IMR-90 (cell line): ENCODE measurements at regions not wholly inside any gene's neighbourhood (a gene's known extent, or its start where the extent isn't known, plus 50 kb on each side); places are given as distances from the start of the nearest gene placed in this dataset.
A peak's percentile ranks its signal among the peaks of the same experiment; 100 is the strongest.

Experiments used
- ATAC-seq: fragments of 200-7000 bp; cut with Tn5 transposase; 2 replicates; pipeline ENCODE4 v1.9.1; 2020; ENCODE audit warnings: low read depth, mild to moderate bottlenecking, moderate library complexity
- BruUV-seq: library from RNA; stranded (reverse); fragments of 400-500 nt; replicated peaks from 2 replicates; lab custom pipeline; 2021; lab: Mats Ljungman, UMichigan
- CTCF ChIA-PET: fragments of 300-600 bp; formaldehyde crosslinking; extraction: SDS; loops from one replicate; lab custom pipeline; 2021; ENCODE audit warnings: antibody characterized with exemption; lab: Yijun Ruan, JAX
- POLR2A ChIA-PET: fragments of 300-600 bp; sonication (Branson Sonifier 250); formaldehyde crosslinking; loops from one replicate; lab custom pipeline; 2022; ENCODE audit warnings: antibody characterized with exemption; ENCODE audit not compliant: unreplicated experiment; lab: Charles Lee
- DNase-seq: peaks from one replicate; pipeline ENCODE4 v3.0.0; 2013
- H2AFZ ChIP-seq: replicated peaks from 2 replicates; pipeline ENCODE3; 2013; ENCODE audit warnings: low read length, mild to moderate bottlenecking; ENCODE audit not compliant: poor library complexity
- H2AK5ac ChIP-seq: 2 replicates; pipeline ENCODE4 v1.6.1; 2013; ENCODE audit warnings: low read depth, low read length, inconsistent platforms
- H2AK9ac ChIP-seq: replicated peaks from 2 replicates; pipeline ENCODE3; 2013; ENCODE audit warnings: mild to moderate bottlenecking, low read depth, low read length, moderate library complexity; ENCODE audit not compliant: poor library complexity
- H2BK120ac ChIP-seq: 2 replicates; pipeline ENCODE4 v1.6.1; 2013; ENCODE audit warnings: low read depth, low read length, inconsistent platforms
- H2BK15ac ChIP-seq: 3 replicates; pipeline ENCODE4 v1.6.1; 2013; ENCODE audit warnings: low read depth, low read length, inconsistent platforms
- H2BK20ac ChIP-seq: 2 replicates; pipeline ENCODE4 v1.6.1; 2013; ENCODE audit warnings: low read depth, mild to moderate bottlenecking, inconsistent platforms, low read length, moderate library complexity
- H2BK5ac ChIP-seq: 2 replicates; pipeline ENCODE4 v1.6.1; 2013; ENCODE audit warnings: mild to moderate bottlenecking, low read depth, low read length, inconsistent platforms; ENCODE audit not compliant: poor library complexity, severe bottlenecking
- H3K14ac ChIP-seq: replicated peaks from 2 replicates; pipeline ENCODE4 v1.6.1; 2013; ENCODE audit warnings: low read depth, low read length, inconsistent platforms
- H3K18ac ChIP-seq: 2 replicates; pipeline ENCODE4 v1.6.1; 2013; ENCODE audit warnings: low read depth, low read length, control low read depth
- H3K23ac ChIP-seq: 2 replicates; pipeline ENCODE4 v1.6.1; 2013; ENCODE audit warnings: low read depth, low read length, inconsistent platforms
- H3K27ac ChIP-seq: 2 replicates; pipeline ENCODE4 v1.5.1; 2013; ENCODE audit warnings: mild to moderate bottlenecking, control low read depth, low read length; ENCODE audit not compliant: insufficient read depth
- H3K27me3 ChIP-seq: 2 replicates; pipeline ENCODE4 v1.6.1; 2013; ENCODE audit warnings: low read length; ENCODE audit not compliant: control insufficient read depth, insufficient read depth
- H3K36me3 ChIP-seq: 2 replicates; pipeline ENCODE4 v1.6.1; 2013; ENCODE audit warnings: low read length, mixed read lengths; ENCODE audit not compliant: control insufficient read depth, insufficient read depth
- H3K4ac ChIP-seq: 2 replicates; pipeline ENCODE4 v1.6.1; 2013; ENCODE audit warnings: low read depth, low read length, inconsistent platforms
- H3K4me1 ChIP-seq: 2 replicates; pipeline ENCODE4 v1.6.1; 2013; ENCODE audit warnings: low read length, mixed read lengths; ENCODE audit not compliant: control insufficient read depth, insufficient read depth
- H3K4me2 ChIP-seq: 2 replicates; pipeline ENCODE4 v1.6.1; 2013; ENCODE audit warnings: low read depth, mild to moderate bottlenecking, control low read depth, low read length, moderate library complexity
- H3K4me3 ChIP-seq: 2 replicates; pipeline ENCODE4 v1.5.1; 2013; ENCODE audit warnings: low read depth, mild to moderate bottlenecking, control low read depth, low read length, moderate library complexity; ENCODE audit not compliant: insufficient read depth
- H3K56ac ChIP-seq: 2 replicates; pipeline ENCODE4 v1.6.1; 2013; ENCODE audit warnings: low read length, inconsistent platforms; ENCODE audit not compliant: insufficient read depth; ENCODE audit errors: extremely low read depth
- H3K79me1 ChIP-seq, 2 experiments: 2 replicates each; pipeline ENCODE4 v1.6.1; 2013; ENCODE audit warnings: low read length in 2 of 2, inconsistent platforms in 1 of 2, low read depth in 1 of 2
- H3K9ac ChIP-seq: 2 replicates; pipeline ENCODE4 v1.6.1; 2013; ENCODE audit warnings: low read depth, low read length, control low read depth
- H3K9me1 ChIP-seq: 2 replicates; pipeline ENCODE4 v1.6.1; 2013; ENCODE audit warnings: low read length, inconsistent platforms; ENCODE audit not compliant: insufficient read depth
- H3K9me3 ChIP-seq: 2 replicates; pipeline ENCODE4 v1.6.1; 2013; ENCODE audit warnings: low read length; ENCODE audit not compliant: control insufficient read depth, insufficient read depth
- H4K20me1 ChIP-seq: 2 replicates; pipeline ENCODE4 v1.6.1; 2013; ENCODE audit warnings: low read length, inconsistent platforms; ENCODE audit not compliant: insufficient read depth
- H4K5ac ChIP-seq: 2 replicates; pipeline ENCODE4 v1.6.1; 2013; ENCODE audit warnings: mild to moderate bottlenecking, low read depth, low read length, control low read depth
- H4K8ac ChIP-seq, 2 experiments: 2 replicates each; pipeline ENCODE4 v1.6.1; 2013; ENCODE audit warnings: low read depth in 2 of 2, low read length in 2 of 2, control low read depth in 1 of 2, inconsistent platforms in 1 of 2
- H4K91ac ChIP-seq: 2 replicates; pipeline ENCODE4 v1.6.1; 2013; ENCODE audit warnings: low read depth, low read length, inconsistent platforms; ENCODE audit not compliant: insufficient read depth
- CTCF ChIP-seq: conservative IDR thresholded peaks from 2 replicates; pipeline ENCODE4 v1.5.1; 2012; ENCODE audit warnings: mild to moderate bottlenecking, low read depth, low read length, improper control_type of control experiment
- RAD21 ChIP-seq: IDR thresholded peaks from 2 replicates; pipeline ENCODE4 v1.6.1; 2012; ENCODE audit warnings: low read length, improper control_type of control experiment
- WGBS, 2 experiments: methylation state at CpG; one replicate each; pipeline versions ENCODE4 v1.1.5 to v1.1.7; 2013; ENCODE audit warnings: missing lambda C conversion rate in 2 of 2; ENCODE audit not compliant: insufficient read length in 1 of 2; ENCODE audit errors: extremely low coverage in 2 of 2; 5-methylcytosine and 5-hydroxymethylcytosine counted together
- dilution Hi-C: fragments of 300-500 bp; cut with HindIII; formaldehyde crosslinking; loops from one replicate; pipeline ENCODE4 v1.14.3; 2018; ENCODE audit warnings: low sequenced_read_pairs; ENCODE audit not compliant: unreplicated experiment
- in situ Hi-C: fragments of 300-500 bp; cut with MboI; formaldehyde crosslinking; loops from 3 replicates; pipeline ENCODE4 v1.14.3; 2019; ENCODE audit warnings: low sequenced_read_pairs, inconsistent platforms, mixed read lengths
- intact Hi-C: fragments of 100-400 bp; cut with micrococcal nuclease; formaldehyde crosslinking; loops from 2 replicates; pipeline ENCODE4 v1.10.0; 2022
- TF ChIP-seq, protein P1 (sequence below): fragments of 150-350 bp; IDR thresholded peaks from 2 replicates; pipeline ENCODE4 v1.6.1; 2017; ENCODE audit warnings: mild to moderate bottlenecking, antibody characterized with exemption, low read length, low read depth

- H2AK5ac ChIP-seq = peak overlapping the region; percentile 44; the same call in 1 of the 2 replicates
- no peaks in the 10 kb centered on the region for H3K9me3 ChIP-seq
- H3K36me3 ChIP-seq = no peaks in the 10 kb centered on the region
- no TSS peak for BruUV-seq
- no peak overlapping the region for H2AFZ ChIP-seq
- H4K20me1 ChIP-seq = no peaks in the 10 kb centered on the region
- intact Hi-C loops = loop anchor here (5.0 to 10.0 kb wide), 3 partner anchors 116 to 546 kb away; no protein-coding TSS in a partner anchor
- H3K4ac ChIP-seq = no peak overlapping the region; the same call in 1 of the 2 replicates
- no peaks in the 10 kb centered on the region for H3K79me1 ChIP-seq
- H2BK20ac ChIP-seq = peak overlapping the region; percentile 89; the same call in 1 of the 2 replicates
- CTCF ChIA-PET = interaction anchor here (1.1 kb wide), 1 partner anchor 229 kb away, joined by 3 read pairs; no protein-coding TSS in a partner anchor
- 0 out of 2 replicates have a peak overlapping the region, but pooled peaks have one; percentile 21 for H2BK120ac ChIP-seq
- in situ Hi-C loops = no loop called here
- H4K8ac ChIP-seq = peak overlapping the region in 1 of 2 experiments; percentile 15; a peak in 1 of 4 replicates
- WGBS, 2 experiments = no CpG with 5 or more reads among the region's 5 CpGs
- peak overlapping the region; percentile 60; the same call in 2 of the 3 replicates for H2BK15ac ChIP-seq
- H3K27ac ChIP-seq = no peak overlapping the region
- no peak overlapping the region for H3K23ac ChIP-seq
- peak overlapping the region; percentile 34 for H4K91ac ChIP-seq
- peak; percentile 15 for DNase-seq
- no peak overlapping the region; the same call in 1 of the 2 replicates for H3K14ac ChIP-seq
- H4K5ac ChIP-seq = no peak overlapping the region
- H2AK9ac ChIP-seq = no peak overlapping the region
- H3K4me1 ChIP-seq = peaks cover 9% of the 10 kb centered on the region
- no peak overlapping the region for H3K56ac ChIP-seq
- no peak overlapping the region for H2BK5ac ChIP-seq
- 0 out of 2 replicates have a peak, but pooled peaks have one; percentile 14 for ATAC-seq
- peaks cover 6% of the 10 kb centered on the region; the same call in 1 of the 2 replicates for H3K9me1 ChIP-seq
- H3K4me2 ChIP-seq = no peak overlapping the region
- no peak overlapping the region; the same call in 1 of the 2 replicates for H3K18ac ChIP-seq
- dilution Hi-C loops = no loop called here
- no peak overlapping the region for H3K9ac ChIP-seq
- POLR2A ChIA-PET = no interaction called here
- TF ChIP-seq CTCF (peak; percentile 41), RAD21 (peak; percentile 41)
- TF ChIP-seq, protein P1, sequence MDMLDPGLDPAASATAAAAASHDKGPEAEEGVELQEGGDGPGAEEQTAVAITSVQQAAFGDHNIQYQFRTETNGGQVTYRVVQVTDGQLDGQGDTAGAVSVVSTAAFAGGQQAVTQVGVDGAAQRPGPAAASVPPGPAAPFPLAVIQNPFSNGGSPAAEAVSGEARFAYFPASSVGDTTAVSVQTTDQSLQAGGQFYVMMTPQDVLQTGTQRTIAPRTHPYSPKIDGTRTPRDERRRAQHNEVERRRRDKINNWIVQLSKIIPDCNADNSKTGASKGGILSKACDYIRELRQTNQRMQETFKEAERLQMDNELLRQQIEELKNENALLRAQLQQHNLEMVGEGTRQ = no peak
- H3K4me3 ChIP-seq = no peak overlapping the region
- no peaks in the 10 kb centered on the region for H3K27me3 ChIP-seq
These were observed 232.4 kb downstream of the AHR start for GRCh38 chr7:17530741-17531421.
